ENCODE measurements at regions not wholly inside any gene's neighbourhood (a gene's known extent, or its start where the extent isn't known, plus 50 kb on each side); places are given as distances from the start of the nearest gene placed in this dataset.

- TF ChIP-seq CTCF (IDR thresholded peaks at IDR 0.05 in 8 of 11, conservative IDR thresholded peaks at IDR 0.05 in 3 of 11) (no peak), POLR2AphosphoS5 (IDR thresholded peaks at IDR 0.05) (no peak), POLR2A (IDR thresholded peaks at IDR 0.05) (no peak)
Observed at GRCh38 chr5:167814040-167814439, 477.4 kb upstream of the WWC1 start.
